ENCODE measurements at regions not wholly inside any gene's neighbourhood (a gene's known extent, or its start where the extent isn't known, plus 50 kb on each side); places are given as distances from the start of the nearest gene placed in this dataset.

GRCh38 chr3:159443266-159443665 is 545.4 kb upstream of the IL12A start:
- intact Hi-C loops (cut with DNase I; ENCODE audit: low total_unique reads), result no loop called here
- Histone ChIP-seq H3K27ac (no peak overlapping the region), H3K4me1 (no peaks in the 10 kb centered on the region), H3K27me3 (no peaks in the 10 kb centered on the region), H3K36me3 (no peaks in the 10 kb centered on the region), H3K9me3 (no peaks in the 10 kb centered on the region), H3K4me3 (no peak overlapping the region)
- DNase-seq, result no peak
- TF ChIP-seq CTCF (IDR thresholded peaks at IDR 0.05), result no peak

- no peak for TF ChIP-seq CTCF (IDR thresholded peaks at IDR 0.05)
- Histone ChIP-seq H3K27ac (no peak overlapping the region), H3K27me3 (no peaks in the 10 kb centered on the region), H3K36me3 (no peaks in the 10 kb centered on the region), H3K9me3 (no peaks in the 10 kb centered on the region), H3K4me3 (no peak overlapping the region), H3K4me1 (no peaks in the 10 kb centered on the region)
- intact Hi-C loops (cut with DNase I; ENCODE audit: low total_unique reads), result no loop called here
- no peak for DNase-seq
Observed at GRCh38 chr3:159447841-159448240, 540.8 kb upstream of the IL12A start.

GRCh38 chr3:159448902-159449301 is 539.7 kb upstream of the IL12A start:
- H3K36me3 ChIP-seq, result no peaks in the 10 kb centered on the region
- no peaks in the 10 kb centered on the region for H3K4me1 ChIP-seq
- no peak overlapping the region for H3K4me3 ChIP-seq
- intact Hi-C loops (cut with DNase I; ENCODE audit: low total_unique reads), result no loop called here
- DNase-seq, result no peak
- no peaks in the 10 kb centered on the region for H3K9me3 ChIP-seq
- no peak for TF ChIP-seq CTCF (IDR thresholded peaks at IDR 0.05)
- no peaks in the 10 kb centered on the region for H3K27me3 ChIP-seq
- no peak overlapping the region for H3K27ac ChIP-seq

GRCh38 chr3:159451067-159451466 is 537.6 kb upstream of the IL12A start:
- TF ChIP-seq CTCF (IDR thresholded peaks at IDR 0.05), result no peak

GRCh38 chr3:159451482-159451881 is 537.2 kb upstream of the IL12A start:
- H3K36me3 ChIP-seq, result no peaks in the 10 kb centered on the region
- intact Hi-C loops (cut with DNase I; ENCODE audit: low total_unique reads), result no loop called here
- DNase-seq, result no peak

More at GRCh38 chr3:159451067-159451466, 537.6 kb upstream of the IL12A start:
- H3K27me3 ChIP-seq, result no peaks in the 10 kb centered on the region
- intact Hi-C loops (cut with DNase I; ENCODE audit: low total_unique reads), result no loop called here
- H3K4me3 ChIP-seq, result no peak overlapping the region
- no peaks in the 10 kb centered on the region for H3K4me1 ChIP-seq
- H3K9me3 ChIP-seq, result no peaks in the 10 kb centered on the region
- no peak for DNase-seq
- H3K36me3 ChIP-seq, result no peaks in the 10 kb centered on the region
- H3K27ac ChIP-seq, result no peak overlapping the region

More at GRCh38 chr3:159451482-159451881, 537.2 kb upstream of the IL12A start:
- Histone ChIP-seq H3K9me3 (no peaks in the 10 kb centered on the region), H3K27me3 (no peaks in the 10 kb centered on the region), H3K27ac (no peak overlapping the region), H3K4me1 (no peaks in the 10 kb centered on the region), H3K4me3 (no peak overlapping the region)
- TF ChIP-seq CTCF (IDR thresholded peaks at IDR 0.05), result no peak
